HEK293T (cell line): ENCODE measurements at regions not wholly inside any gene's neighbourhood (a gene's known extent, or its start where the extent isn't known, plus 50 kb on each side); places are given as distances from the start of the nearest gene placed in this dataset.

Source experiments
- ARNT ChIP-seq: fragments of 450-650 bp; IDR thresholded peaks from 2 replicates; pipeline ENCODE4 v1.6.1; 2017; ENCODE audit warnings: mild to moderate bottlenecking
- BHLHE40 ChIP-seq: fragments of 450-650 bp; IDR thresholded peaks from 2 replicates; pipeline ENCODE4 v1.6.1; 2016; ENCODE audit warnings: mild to moderate bottlenecking, moderate library complexity, borderline replicate concordance
- CTBP1 ChIP-seq: fragments of 450-650 bp; IDR thresholded peaks from 2 replicates; pipeline ENCODE4 v1.6.1; 2016; ENCODE audit warnings: borderline replicate concordance
- ELF4 ChIP-seq: fragments of 450-650 bp; IDR thresholded peaks from 2 replicates; pipeline ENCODE4 v1.6.1; 2017; ENCODE audit warnings: antibody characterized with exemption
- FOXK2 ChIP-seq: fragments of 450-650 bp; IDR thresholded peaks from 2 replicates; pipeline ENCODE4 v1.6.1; 2016; ENCODE audit warnings: mild to moderate bottlenecking
- FOXM1 ChIP-seq: fragments of 450-650 bp; IDR thresholded peaks from 2 replicates; pipeline ENCODE4 v1.6.1; 2017; ENCODE audit warnings: mild to moderate bottlenecking, borderline replicate concordance
- HDGF ChIP-seq: fragments of 450-650 bp; IDR thresholded peaks from 2 replicates; pipeline ENCODE4 v1.6.1; 2017; ENCODE audit warnings: antibody characterized with exemption, borderline replicate concordance
- LEF1 ChIP-seq: fragments of 450-650 bp; IDR thresholded peaks from 2 replicates; pipeline ENCODE4 v1.6.1; 2017; ENCODE audit warnings: mild to moderate bottlenecking, borderline replicate concordance
- NFRKB ChIP-seq: fragments of 450-650 bp; IDR thresholded peaks from 2 replicates; pipeline ENCODE4 v1.6.1; 2016; ENCODE audit warnings: mild to moderate bottlenecking, moderate library complexity
- SP1 ChIP-seq: fragments of 450-650 bp; IDR thresholded peaks from 2 replicates; pipeline ENCODE4 v1.6.1; 2017
- SUZ12 ChIP-seq: fragments of 450-650 bp; IDR thresholded peaks from 2 replicates; pipeline ENCODE4 v1.6.1; 2016; ENCODE audit warnings: mild to moderate bottlenecking
- TARDBP ChIP-seq: fragments of 450-650 bp; IDR thresholded peaks from 2 replicates; pipeline ENCODE4 v1.6.1; 2016

DNA sequence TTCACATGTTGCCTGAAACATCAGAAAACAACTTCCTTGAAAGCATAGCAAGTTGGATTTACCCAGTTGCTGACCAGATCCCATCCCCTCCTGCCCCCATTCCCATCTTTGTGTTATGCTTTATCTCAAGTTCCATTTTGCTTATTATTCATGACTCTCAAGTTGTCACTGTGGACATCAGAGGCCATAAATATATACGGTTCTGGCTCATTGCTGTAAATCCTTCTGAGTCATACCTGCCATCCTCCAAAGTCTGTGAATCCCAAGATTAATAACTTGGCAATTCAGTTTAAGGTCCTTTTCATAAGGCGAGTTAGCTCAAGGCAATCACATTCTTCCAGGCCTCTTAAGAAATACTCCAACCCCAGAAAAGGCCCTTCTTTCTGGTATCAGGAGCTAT lies 126.2 kb upstream of the C2CD4B start:
- TF ChIP-seq SUZ12 (no peak), BHLHE40 (no peak), FOXM1 (no peak), SP1 (no peak), ARNT (no peak), TARDBP (no peak), ELF4 (no peak), NFRKB (no peak), CTBP1 (no peak), LEF1 (no peak), HDGF (no peak), FOXK2 (no peak)
